ENCODE measurements at regions not wholly inside any gene's neighbourhood (a gene's known extent, or its start where the extent isn't known, plus 50 kb on each side); places are given as distances from the start of the nearest gene placed in this dataset.

- TF ChIP-seq CTCF (IDR thresholded peaks at IDR 0.05): no peak
- no peak overlapping the region for H3K4me3 ChIP-seq
- no peaks in the 10 kb centered on the region for H3K4me1 ChIP-seq
- intact Hi-C loops (cut with DNase I): no loop called here
- H3K27me3 ChIP-seq: no peaks in the 10 kb centered on the region
- no peak overlapping the region for H3K27ac ChIP-seq
- ATAC-seq (no peak), DNase-seq (no peak)
- no peaks in the 10 kb centered on the region for H3K9me3 ChIP-seq
- H3K36me3 ChIP-seq: no peaks in the 10 kb centered on the region
These were observed 132.2 kb upstream of the TRIM2 start for GRCh38 chr4:153071958-153072598.

GRCh38 chr4:153072661-153073060, 131.6 kb upstream of the TRIM2 start:
- Histone ChIP-seq H3K27ac (no peak overlapping the region), H3K4me3 (no peak overlapping the region), H3K4me1 (no peaks in the 10 kb centered on the region), H3K9me3 (no peaks in the 10 kb centered on the region), H3K27me3 (no peaks in the 10 kb centered on the region), H3K36me3 (no peaks in the 10 kb centered on the region)
- TF ChIP-seq CTCF (IDR thresholded peaks at IDR 0.05): no peak
- ATAC-seq (no peak), DNase-seq (no peak)
- intact Hi-C loops (cut with DNase I): no loop called here

- WGBS, 2 donors: 60 to 75% methylated on average over 1 of the region's 1 CpG
- ATAC-seq (no peak), DNase-seq (no peak)
- Histone ChIP-seq H3K4me1 (no peaks in the 10 kb centered on the region), H3K27ac (no peak overlapping the region), H3K36me3 (no peaks in the 10 kb centered on the region), H3K4me3 (no peak overlapping the region), H3K9me3 (peaks cover 0 to 4% (median 0%) of the 10 kb centered on the region in 11 donors), H3K27me3 (no peaks in the 10 kb centered on the region)
- no peak for TF ChIP-seq CTCF (IDR thresholded peaks at IDR 0.05)
- intact Hi-C loops (cut with DNase I): no loop called here
These were observed 129.8 kb upstream of the TRIM2 start for GRCh38 chr4:153074486-153074885.

GRCh38 chr4:153074936-153075630, 129.2 kb upstream of the TRIM2 start:
- no peak overlapping the region for H3K4me3 ChIP-seq
- DNase-seq (no peak), ATAC-seq (no peak)
- H3K4me1 ChIP-seq: no peaks in the 10 kb centered on the region
- 82 to 84% methylated on average over 2 of the region's 2 CpGs for WGBS, 2 donors
- intact Hi-C loops (cut with DNase I): no loop called here
- H3K27me3 ChIP-seq: no peaks in the 10 kb centered on the region
- TF ChIP-seq CTCF (IDR thresholded peaks at IDR 0.05): no peak
- peaks cover 0 to 4% (median 0%) of the 10 kb centered on the region in 11 donors for H3K9me3 ChIP-seq
- no peaks in the 10 kb centered on the region for H3K36me3 ChIP-seq
- H3K27ac ChIP-seq: no peak overlapping the region
